ENCODE measurements at regions not wholly inside any gene's neighbourhood (a gene's known extent, or its start where the extent isn't known, plus 50 kb on each side); places are given as distances from the start of the nearest gene placed in this dataset.

GRCh38 chr5:6058055-6058715, 320.2 kb downstream of the MED10 start:
- no peak for DNase-seq (ENCODE audit: low spot score)
- TF ChIP-seq ZNF317 (CRISPR knock-in tag; IDR thresholded peaks at IDR 0.05; ENCODE audit: borderline replicate concordance, low read depth) (no peak), SMAD4 (CRISPR knock-in tag; IDR thresholded peaks at IDR 0.05) (no peak), PRDM15 (CRISPR knock-in tag; IDR thresholded peaks at IDR 0.05) (no peak), KAT7 (CRISPR knock-in tag; IDR thresholded peaks at IDR 0.05; ENCODE audit: borderline replicate concordance) (no peak), ZNF121 (CRISPR knock-in tag; IDR thresholded peaks at IDR 0.05) (no peak), GRHL2 (CRISPR knock-in tag; IDR thresholded peaks at IDR 0.05; ENCODE audit: insufficient replicate concordance, severe bottlenecking) (no peak), TEAD4 (CRISPR knock-in tag; IDR thresholded peaks at IDR 0.05) (no peak), ZNF219 (CRISPR knock-in tag; IDR thresholded peaks at IDR 0.05; ENCODE audit: borderline replicate concordance) (no peak), SMAD3 (CRISPR knock-in tag; IDR thresholded peaks at IDR 0.05; ENCODE audit: borderline replicate concordance) (no peak), STAT6 (CRISPR knock-in tag; conservative IDR thresholded peaks at IDR 0.05; ENCODE audit: low read depth) (no peak), ZNF232 (CRISPR knock-in tag; IDR thresholded peaks at IDR 0.05) (no peak), TCF7 (CRISPR knock-in tag; IDR thresholded peaks at IDR 0.05; ENCODE audit: low read depth) (no peak), PREB (CRISPR knock-in tag; IDR thresholded peaks at IDR 0.05; ENCODE audit: borderline replicate concordance) (no peak), SOX15 (CRISPR knock-in tag; IDR thresholded peaks at IDR 0.05) (no peak)
- Mint-ChIP-seq H3K4me3 (no peak overlapping the region), H3K27me3 (ENCODE audit: low read depth) (no peaks in the 10 kb centered on the region), H3K27ac (no peak overlapping the region), H3K4me1 (no peaks in the 10 kb centered on the region), H3K36me3 (no peaks in the 10 kb centered on the region; the same call in 1 of the 2 replicates), H3K9me3 (peaks cover 16% of the 10 kb centered on the region)
- CTCF ChIA-PET: no interaction called here
- POLR2A ChIA-PET: no interaction called here
- ATAC-seq: no peak

GRCh38 chr5:6056280-6056679, 322.1 kb downstream of the MED10 start:
- ChIA-PET POLR2A (no interaction called here), CTCF (no interaction called here)
- Mint-ChIP-seq H3K4me1 (no peaks in the 10 kb centered on the region), H3K36me3 (no peaks in the 10 kb centered on the region), H3K27ac (no peak overlapping the region), H3K4me3 (no peak overlapping the region), H3K9me3 (peaks cover 10% of the 10 kb centered on the region), H3K27me3 (ENCODE audit: low read depth) (no peaks in the 10 kb centered on the region)
- no peak for ATAC-seq
- no peak for DNase-seq (ENCODE audit: low spot score)
- TF ChIP-seq NR2C2 (CRISPR knock-in tag; IDR thresholded peaks at IDR 0.05) (no peak), FOXJ3 (CRISPR knock-in tag; IDR thresholded peaks at IDR 0.05; ENCODE audit: borderline replicate concordance) (no peak), PRRX2 (CRISPR knock-in tag; IDR thresholded peaks at IDR 0.05) (no peak), CREM (CRISPR knock-in tag; IDR thresholded peaks at IDR 0.05) (no peak), HMGA2 (CRISPR knock-in tag; IDR thresholded peaks at IDR 0.05) (no peak), E2F4 (CRISPR knock-in tag; IDR thresholded peaks at IDR 0.05; ENCODE audit: borderline replicate concordance, low read depth) (no peak), ATF1 (CRISPR knock-in tag; IDR thresholded peaks at IDR 0.05) (no peak), ZNF121 (CRISPR knock-in tag; IDR thresholded peaks at IDR 0.05) (no peak), JUN (CRISPR knock-in tag; IDR thresholded peaks at IDR 0.05) (no peak), ATF3 (CRISPR knock-in tag; conservative IDR thresholded peaks at IDR 0.05) (no peak), NFATC4 (CRISPR knock-in tag; IDR thresholded peaks at IDR 0.05) (no peak), ZBTB21 (CRISPR knock-in tag; IDR thresholded peaks at IDR 0.05; ENCODE audit: borderline replicate concordance) (no peak)
